HG03457 (cell line): ENCODE measurements at regions not wholly inside any gene's neighbourhood (a gene's known extent, or its start where the extent isn't known, plus 50 kb on each side); places are given as distances from the start of the nearest gene placed in this dataset.

Experiments used
- ATAC-seq: cut with Tn5 transposase; IDR thresholded peaks from one replicate; pipeline ENCODE4 v1.9.1; 2021; ENCODE audit warnings: moderate number of reproducible peaks; ENCODE audit not compliant: unreplicated experiment

- no peak for ATAC-seq
Measured at GRCh38 chr12:58358369-58358768, 417.0 kb downstream of the ATP23 start.

GRCh38 chr12:58359084-58359483 lies 417.7 kb downstream of the ATP23 start:
- ATAC-seq, result no peak

DNA sequence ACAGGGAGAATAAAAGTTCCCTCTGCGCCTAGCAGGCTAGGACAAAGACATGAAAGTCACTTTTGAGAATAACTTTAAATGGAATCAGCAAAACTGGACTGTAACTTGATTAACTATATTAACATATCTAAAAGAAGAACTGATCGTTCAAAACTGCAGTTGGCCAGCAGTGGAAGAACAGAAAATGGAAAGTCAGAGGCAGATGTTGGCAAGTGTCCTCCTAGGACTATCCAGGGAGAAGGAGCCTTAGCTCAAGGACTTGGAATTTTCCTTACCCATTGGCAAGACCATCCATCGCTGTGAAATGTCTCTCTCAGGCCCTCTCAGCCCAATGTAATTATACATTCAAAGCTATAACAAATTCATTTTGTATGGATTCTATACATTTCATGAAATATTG lies 419.7 kb downstream of the ATP23 start:
- no peak for ATAC-seq

GRCh38 chr12:58363971-58364370 lies 422.6 kb downstream of the ATP23 start:
- ATAC-seq, result no peak

- no peak for ATAC-seq
Measured at GRCh38 chr12:58364389-58365086, 423.2 kb downstream of the ATP23 start.

DNA sequence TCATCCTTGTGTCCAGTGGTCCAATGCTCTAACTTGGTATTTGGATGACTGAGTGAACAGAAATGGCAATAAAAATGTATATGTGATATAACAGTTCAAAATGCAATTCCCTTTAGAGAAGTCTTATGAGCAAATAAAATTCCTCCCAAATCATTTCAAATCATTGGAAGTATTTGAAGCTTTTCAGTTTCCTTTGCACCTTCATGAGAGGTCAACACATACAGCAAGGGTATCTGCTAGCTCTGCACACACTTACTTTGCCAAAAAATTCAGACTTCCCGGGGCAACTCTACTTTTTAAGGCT lies 423.7 kb downstream of the ATP23 start:
- no peak for ATAC-seq

GRCh38 chr12:58367041-58367440 lies 425.7 kb downstream of the ATP23 start:
- ATAC-seq, result no peak

GRCh38 chr12:58368001-58368400 lies 426.6 kb downstream of the ATP23 start:
- no peak for ATAC-seq

DNA sequence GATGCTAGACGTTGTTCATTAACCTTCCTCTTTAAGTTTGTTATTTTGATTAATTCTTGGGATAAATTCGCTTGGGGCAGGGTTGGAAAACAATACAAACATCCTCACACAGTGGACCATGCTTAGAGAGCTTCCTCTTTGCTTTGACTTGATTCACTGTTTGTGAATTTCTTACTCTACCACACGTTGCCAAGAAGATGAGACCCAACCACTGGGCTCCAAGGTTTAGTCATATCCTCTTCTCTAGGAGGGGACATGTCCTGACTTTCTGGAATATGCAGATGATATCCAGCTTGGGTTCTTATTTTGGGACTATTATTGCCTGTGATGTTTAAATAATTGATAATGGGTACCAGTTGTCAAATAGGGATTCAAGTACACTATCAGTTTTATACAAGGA lies 428.2 kb downstream of the ATP23 start:
- ATAC-seq, result no peak

DNA sequence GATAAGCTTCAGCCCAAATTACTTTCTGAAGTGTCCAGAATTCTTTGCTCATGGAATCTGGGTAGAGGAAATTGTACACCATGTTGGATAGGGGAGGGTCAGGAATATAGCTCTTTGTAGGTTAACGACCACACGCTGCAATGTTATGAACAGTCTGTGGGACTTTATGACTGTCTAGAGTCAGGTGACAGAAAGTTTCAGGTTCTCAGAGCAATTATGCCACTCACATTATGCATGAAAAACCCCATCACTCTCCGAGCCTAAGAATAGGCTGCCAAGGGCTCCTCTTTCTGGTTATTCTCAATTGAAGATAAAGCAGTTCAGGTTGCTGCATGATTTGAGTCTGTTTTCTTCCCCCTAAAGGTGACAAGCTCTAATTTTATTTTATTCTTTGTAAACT lies 430.9 kb downstream of the ATP23 start:
- peak; percentile 94 for ATAC-seq

DNA sequence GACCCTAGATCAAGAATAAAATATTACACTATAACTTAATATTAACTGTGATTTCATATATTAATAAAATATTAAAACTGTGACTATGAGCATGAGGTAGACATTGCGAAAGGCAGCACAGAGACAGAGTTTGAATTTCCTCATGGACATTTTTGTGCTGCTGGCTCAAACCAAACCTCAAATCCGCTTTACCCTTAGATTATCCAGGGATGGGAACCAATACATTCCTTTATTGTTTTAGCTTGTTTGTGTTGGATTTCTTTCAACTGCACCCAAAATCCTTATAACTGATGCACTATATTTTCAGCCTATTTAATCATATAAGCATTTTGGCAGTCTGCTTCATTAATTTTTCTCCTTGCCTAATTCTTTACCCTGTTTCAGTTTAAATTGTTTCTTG lies 436.7 kb downstream of the ATP23 start:
- ATAC-seq, result no peak

- ATAC-seq, result no peak
Measured at GRCh38 chr12:58381546-58381945, 440.2 kb downstream of the ATP23 start.

- ATAC-seq, result no peak
Measured at GRCh38 chr12:58384196-58384595, 442.8 kb downstream of the ATP23 start.

DNA sequence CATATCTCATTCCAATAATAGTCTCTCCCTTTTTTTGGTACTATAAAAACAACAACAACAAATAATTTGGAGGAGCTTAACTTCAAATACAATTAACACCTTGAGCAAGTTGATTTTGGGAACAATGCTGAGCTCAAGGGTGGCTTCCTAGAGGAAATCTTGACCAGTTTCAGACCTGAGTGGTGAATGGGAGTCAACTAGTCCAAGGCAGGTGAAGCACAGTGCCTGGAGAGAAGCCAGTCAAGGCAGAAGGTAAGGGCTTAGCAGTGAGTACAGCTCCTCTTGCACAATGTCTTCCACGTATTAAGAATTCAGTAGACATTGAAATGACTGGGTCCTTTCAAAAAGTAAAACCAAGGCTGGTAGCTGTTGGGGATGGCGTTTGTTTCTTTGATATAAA lies 444.8 kb downstream of the ATP23 start:
- ATAC-seq, result no peak

- no peak for ATAC-seq
Measured at GRCh38 chr12:58387199-58387598, 445.8 kb downstream of the ATP23 start.

GRCh38 chr12:58388261-58388660 lies 446.9 kb downstream of the ATP23 start:
- ATAC-seq, result no peak

- no peak for ATAC-seq
Measured at GRCh38 chr12:58393152-58393551, 451.8 kb downstream of the ATP23 start.

- ATAC-seq, result no peak
Measured at GRCh38 chr12:58395056-58395455, 453.7 kb downstream of the ATP23 start.

DNA sequence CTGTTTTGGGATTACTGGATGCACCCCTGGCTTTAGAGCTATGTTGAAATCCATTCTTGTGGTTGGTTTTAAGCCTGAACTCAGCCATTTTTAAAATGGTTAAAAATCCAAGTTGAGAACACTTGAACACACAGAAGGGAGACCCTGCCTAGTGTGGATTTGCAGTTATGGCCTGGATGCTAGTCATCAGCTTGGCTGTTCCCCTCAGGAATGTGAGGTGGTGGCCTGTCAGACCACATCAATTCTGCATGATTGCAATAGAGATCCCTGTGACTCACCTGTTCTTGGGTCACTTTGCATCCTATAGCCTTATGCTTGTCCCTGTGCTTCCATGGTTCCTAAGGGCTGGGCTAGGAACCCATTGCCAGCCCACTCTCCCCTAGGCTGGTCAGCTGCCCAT lies 454.1 kb downstream of the ATP23 start:
- no peak for ATAC-seq

DNA sequence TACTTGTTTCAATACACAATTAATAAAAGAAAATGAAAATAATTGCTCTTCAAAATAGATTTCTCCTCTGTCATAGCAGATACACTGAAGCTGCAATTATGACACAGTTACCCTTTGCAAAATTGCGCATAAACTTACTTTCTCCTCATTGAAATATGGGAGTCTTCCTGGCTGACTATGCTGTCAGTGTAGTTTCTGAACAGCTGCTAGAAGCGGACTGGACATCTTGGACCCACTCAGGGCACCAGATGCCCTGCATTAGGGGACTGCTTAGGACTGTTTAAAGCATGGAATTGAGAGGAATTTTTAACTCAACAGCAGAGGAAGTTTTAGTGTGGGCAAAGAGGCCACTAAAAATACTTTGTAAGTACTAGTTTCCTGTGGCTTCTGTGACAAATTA lies 454.9 kb downstream of the ATP23 start:
- no peak for ATAC-seq

DNA sequence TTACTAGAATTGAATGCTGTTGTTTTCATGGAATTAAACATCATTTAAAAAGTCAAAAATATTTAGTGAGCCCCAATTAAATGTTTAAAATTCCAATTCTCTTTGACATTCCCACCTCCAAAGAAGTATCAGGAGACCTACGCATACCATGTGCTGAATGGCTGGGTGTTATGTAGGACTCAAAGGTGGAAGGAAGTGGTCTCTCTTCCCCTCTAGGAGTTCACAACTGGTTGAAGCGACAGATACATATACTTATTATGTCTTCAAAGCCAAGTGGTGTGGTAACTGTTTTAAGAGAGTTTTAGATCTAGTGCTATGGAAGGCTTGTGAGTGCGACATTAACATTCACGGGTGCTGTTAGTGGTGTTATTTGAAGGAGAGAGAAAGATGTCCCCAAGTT lies 464.0 kb downstream of the ATP23 start:
- ATAC-seq, result no peak

GRCh38 chr12:58408516-58408915 lies 467.1 kb downstream of the ATP23 start:
- no peak for ATAC-seq

- ATAC-seq, result no peak
Measured at GRCh38 chr12:58412461-58413060, 471.2 kb downstream of the ATP23 start.
